Activated CD8-positive, alpha-beta T cell treated with anti-CD3 and anti-CD28 coated beads, Interleukin-2, amount 10 ng/mL, durations not matched to agents 7 days and 5 days (primary cell): ENCODE measurements at regions not wholly inside any gene's neighbourhood (a gene's known extent, or its start where the extent isn't known, plus 50 kb on each side); places are given as distances from the start of the nearest gene placed in this dataset.

ENCODE experiments used
- ATAC-seq: fragments of 150-1000 bp; cut with Tn5 transposase; one replicate; pipeline ENCODE4 v1.10.0; 2021; ENCODE audit warnings: moderate library complexity
- CTCF ChIA-PET: fragments of 350-600 bp; sonication (Branson Sonifier 250); formaldehyde crosslinking; loops from one replicate; lab custom pipeline; 2021; ENCODE audit warnings: antibody characterized with exemption; lab: Charles Lee
- POLR2A ChIA-PET: fragments of 350-600 bp; sonication (Branson Sonifier 250); formaldehyde crosslinking; loops from one replicate; lab custom pipeline; 2021; ENCODE audit warnings: antibody characterized with exemption; lab: Charles Lee
- DNase-seq: peaks from one replicate; pipeline ENCODE4 v3.0.0-alpha.2; 2020
- H3K27ac Mint-ChIP-seq: one replicate; pipeline ENCODE4 v1.8.0; 2021; ENCODE audit warnings: mild to moderate bottlenecking, mixed read lengths
- H3K27me3 Mint-ChIP-seq: one replicate; pipeline ENCODE4 v1.8.0; 2021; ENCODE audit warnings: low read depth, mixed read lengths
- H3K36me3 Mint-ChIP-seq: one replicate; pipeline ENCODE4 v1.8.0; 2021; ENCODE audit warnings: low read depth, mixed read lengths
- H3K4me1 Mint-ChIP-seq: one replicate; pipeline ENCODE4 v1.8.0; 2021; ENCODE audit warnings: low read depth, mixed read lengths
- H3K4me3 Mint-ChIP-seq: one replicate; pipeline ENCODE4 v1.8.0; 2021; ENCODE audit warnings: mild to moderate bottlenecking, mixed read lengths
- H3K9me3 Mint-ChIP-seq: one replicate; pipeline ENCODE4 v1.8.0; 2022; ENCODE audit warnings: mixed read lengths; ENCODE audit not compliant: insufficient read depth

DNA sequence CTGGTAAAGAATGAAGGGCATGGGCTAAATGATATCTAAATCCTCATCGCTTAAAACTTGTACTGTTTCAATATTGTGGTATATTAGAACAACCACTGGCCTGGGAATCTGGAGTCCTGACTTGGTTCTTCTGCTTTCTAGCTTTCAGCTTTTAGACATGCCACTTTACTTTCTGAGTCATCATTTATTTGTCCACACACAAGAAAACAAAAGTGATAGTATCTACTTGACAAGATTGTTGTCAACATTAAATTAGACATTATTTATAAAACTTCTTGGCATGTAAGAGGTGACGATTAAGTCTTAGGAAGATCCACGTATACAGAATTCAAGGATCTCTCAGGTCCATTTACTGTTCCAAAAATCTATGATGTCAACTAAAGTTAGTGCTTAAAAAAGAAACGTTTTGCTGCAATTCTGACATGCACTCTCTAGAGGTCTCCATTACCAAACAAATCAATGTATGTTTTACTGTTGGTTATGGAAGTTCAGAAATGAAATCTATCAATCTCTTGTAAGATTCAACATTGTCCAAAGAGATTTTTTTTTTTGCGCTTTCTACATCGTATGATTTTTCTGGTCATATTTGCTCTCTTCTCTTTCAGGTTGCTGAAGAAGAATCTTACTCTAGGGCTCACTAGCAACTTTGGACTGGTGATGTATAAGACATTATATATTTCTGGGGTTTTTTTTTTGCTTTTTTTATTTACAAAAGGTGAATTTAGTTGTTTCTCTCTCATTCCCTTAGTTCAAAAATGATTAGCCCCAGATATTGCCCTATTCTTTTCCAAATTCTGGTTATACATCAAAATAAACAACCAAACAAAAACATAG, 53.6 kb upstream of the DYNC1I1 start:
- CTCF ChIA-PET, result no interaction called here

DNA sequence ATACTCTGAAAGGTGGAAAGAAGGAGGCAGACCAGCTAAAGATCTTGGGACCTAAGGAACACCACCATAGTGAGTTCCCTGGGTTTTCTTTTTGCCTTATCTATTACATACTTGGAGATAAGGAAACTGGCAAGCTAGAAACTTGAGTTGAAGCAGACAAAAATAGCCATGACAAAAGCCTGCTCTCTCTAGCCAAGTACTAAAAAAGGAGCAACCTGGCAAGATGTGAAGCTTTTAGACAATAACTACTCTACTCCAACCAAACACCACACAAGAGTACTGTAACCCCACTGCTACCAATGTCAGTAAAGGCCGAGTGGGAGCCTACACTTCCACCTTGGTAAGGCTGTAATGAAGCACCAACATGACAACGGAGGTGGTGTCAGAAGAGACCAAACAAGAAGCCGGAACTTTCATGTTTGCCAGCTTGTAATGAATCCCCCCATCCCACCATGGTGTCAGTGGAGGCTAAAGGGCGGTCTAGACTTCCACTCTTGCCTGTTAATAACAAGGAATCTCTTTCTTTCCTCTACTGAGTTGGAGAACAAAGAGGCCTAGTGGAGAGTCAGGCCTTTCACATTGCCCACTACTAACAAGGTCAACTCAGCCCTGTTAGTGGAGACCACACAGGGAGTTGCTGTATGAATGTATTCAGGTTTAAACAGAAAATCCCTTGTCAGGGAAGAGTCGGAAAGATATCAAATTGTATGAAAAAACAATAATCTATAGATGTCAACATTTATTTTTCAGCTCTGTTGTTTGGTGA, 55.8 kb upstream of the DYNC1I1 start:
- H3K27me3 Mint-ChIP-seq, result no peaks in the 10 kb centered on the region
- H3K4me1 Mint-ChIP-seq, result no peaks in the 10 kb centered on the region
- ATAC-seq (no peak), DNase-seq (no peak)
- ChIA-PET POLR2A (no interaction called here), CTCF (no interaction called here)
- no peaks in the 10 kb centered on the region for H3K9me3 Mint-ChIP-seq
- H3K4me3 Mint-ChIP-seq, result no peak overlapping the region
- H3K27ac Mint-ChIP-seq, result no peak overlapping the region
- no peaks in the 10 kb centered on the region for H3K36me3 Mint-ChIP-seq

More for the DNA sequence above, 53.6 kb upstream of the DYNC1I1 start:
- Mint-ChIP-seq H3K4me1 (no peaks in the 10 kb centered on the region), H3K27ac (no peak overlapping the region), H3K9me3 (no peaks in the 10 kb centered on the region), H3K4me3 (no peak overlapping the region), H3K36me3 (no peaks in the 10 kb centered on the region), H3K27me3 (no peaks in the 10 kb centered on the region)
- POLR2A ChIA-PET, result no interaction called here
- ATAC-seq, result no peak
- no peak for DNase-seq

- H3K27me3 Mint-ChIP-seq, result no peaks in the 10 kb centered on the region
- ChIA-PET POLR2A (no interaction called here), CTCF (no interaction called here)
- no peaks in the 10 kb centered on the region for H3K4me1 Mint-ChIP-seq
- no peaks in the 10 kb centered on the region for H3K36me3 Mint-ChIP-seq
- no peaks in the 10 kb centered on the region for H3K9me3 Mint-ChIP-seq
- no peak overlapping the region for H3K27ac Mint-ChIP-seq
- DNase-seq (no peak), ATAC-seq (no peak)
- no peak overlapping the region for H3K4me3 Mint-ChIP-seq
These were observed 57.1 kb upstream of the DYNC1I1 start for GRCh38 chr7:95715274-95715673.

- no peaks in the 10 kb centered on the region for H3K36me3 Mint-ChIP-seq
- no peaks in the 10 kb centered on the region for H3K27me3 Mint-ChIP-seq
- H3K27ac Mint-ChIP-seq, result no peak overlapping the region
- ATAC-seq, result no peak
- POLR2A ChIA-PET, result interaction anchor here (0.6 kb wide), 1 partner anchor 686 kb away, joined by 3 read pairs; no protein-coding TSS in a partner anchor
- H3K4me3 Mint-ChIP-seq, result no peak overlapping the region
- no peaks in the 10 kb centered on the region for H3K4me1 Mint-ChIP-seq
- no peaks in the 10 kb centered on the region for H3K9me3 Mint-ChIP-seq
- no peak for DNase-seq
- CTCF ChIA-PET, result interaction anchor here (0.9 kb wide), 1 partner anchor 21 kb away, joined by 3 read pairs; no protein-coding TSS in a partner anchor
These were observed 61.6 kb upstream of the DYNC1I1 start for GRCh38 chr7:95710711-95711110.

DNA sequence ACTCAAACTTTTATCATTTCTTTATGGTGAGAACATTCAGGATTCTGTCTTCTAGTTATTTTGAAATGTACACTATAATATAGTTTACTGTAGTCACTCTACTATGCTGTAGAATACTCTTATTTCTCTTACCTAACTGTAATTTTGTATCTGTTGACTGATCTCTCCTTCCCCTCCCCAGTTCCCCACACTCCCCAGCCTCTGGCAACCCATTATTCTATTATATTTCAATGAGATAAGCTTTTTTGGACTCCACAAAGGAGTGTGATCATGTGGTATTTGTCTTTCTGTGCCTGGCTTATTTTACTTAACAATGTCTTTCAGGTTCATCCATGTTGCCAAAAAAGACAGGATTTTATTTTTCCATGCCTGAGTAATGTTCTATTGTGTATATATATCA, 71.4 kb upstream of the DYNC1I1 start:
- ATAC-seq (no peak), DNase-seq (no peak)
- H3K36me3 Mint-ChIP-seq, result no peaks in the 10 kb centered on the region
- CTCF ChIA-PET, result no interaction called here
- no peaks in the 10 kb centered on the region for H3K9me3 Mint-ChIP-seq
- H3K27ac Mint-ChIP-seq, result no peak overlapping the region
- H3K4me3 Mint-ChIP-seq, result no peak overlapping the region
- no peaks in the 10 kb centered on the region for H3K4me1 Mint-ChIP-seq
- POLR2A ChIA-PET, result no interaction called here
- H3K27me3 Mint-ChIP-seq, result peaks cover 11% of the 10 kb centered on the region

DNA sequence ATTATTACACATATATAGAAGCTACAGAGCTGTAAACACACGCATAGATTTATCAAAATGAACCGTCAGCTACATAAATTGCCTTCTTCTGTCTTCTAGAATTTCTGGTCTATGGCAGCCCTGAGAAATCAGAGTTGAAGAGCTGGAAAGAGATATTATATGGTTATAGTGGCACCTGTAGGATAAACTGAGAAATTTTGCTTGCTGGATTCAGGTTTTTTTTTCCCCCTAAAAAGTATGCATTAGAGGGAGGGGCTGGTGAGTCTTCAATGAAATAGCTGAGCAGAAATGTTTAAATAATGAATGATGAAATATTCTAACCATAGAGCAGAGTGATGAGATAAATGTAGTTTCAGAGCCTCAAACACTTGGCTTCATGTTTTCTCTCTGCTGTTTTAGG, 78.0 kb upstream of the DYNC1I1 start:
- Mint-ChIP-seq H3K27me3 (peaks cover 7% of the 10 kb centered on the region), H3K4me3 (no peak overlapping the region), H3K4me1 (peaks cover 2% of the 10 kb centered on the region), H3K9me3 (no peaks in the 10 kb centered on the region), H3K36me3 (no peaks in the 10 kb centered on the region), H3K27ac (no peak overlapping the region)
- DNase-seq, result no peak
- ATAC-seq, result no peak
- CTCF ChIA-PET, result interaction anchor here (9.3 kb wide), 1 partner anchor 182 kb away, joined by 155 read pairs; no protein-coding TSS in a partner anchor
- POLR2A ChIA-PET, result no interaction called here

GRCh38 chr7:95693551-95694333, 78.6 kb upstream of the DYNC1I1 start:
- peaks cover 7% of the 10 kb centered on the region for H3K27me3 Mint-ChIP-seq
- H3K9me3 Mint-ChIP-seq, result no peaks in the 10 kb centered on the region
- CTCF ChIA-PET, result interaction anchor here (9.3 kb wide), 1 partner anchor 182 kb away, joined by 155 read pairs; no protein-coding TSS in a partner anchor
- ATAC-seq, result no peak
- POLR2A ChIA-PET, result no interaction called here
- peaks cover 2% of the 10 kb centered on the region for H3K4me1 Mint-ChIP-seq
- H3K4me3 Mint-ChIP-seq, result no peak overlapping the region
- no peaks in the 10 kb centered on the region for H3K36me3 Mint-ChIP-seq
- no peak overlapping the region for H3K27ac Mint-ChIP-seq
- DNase-seq, result no peak

DNA sequence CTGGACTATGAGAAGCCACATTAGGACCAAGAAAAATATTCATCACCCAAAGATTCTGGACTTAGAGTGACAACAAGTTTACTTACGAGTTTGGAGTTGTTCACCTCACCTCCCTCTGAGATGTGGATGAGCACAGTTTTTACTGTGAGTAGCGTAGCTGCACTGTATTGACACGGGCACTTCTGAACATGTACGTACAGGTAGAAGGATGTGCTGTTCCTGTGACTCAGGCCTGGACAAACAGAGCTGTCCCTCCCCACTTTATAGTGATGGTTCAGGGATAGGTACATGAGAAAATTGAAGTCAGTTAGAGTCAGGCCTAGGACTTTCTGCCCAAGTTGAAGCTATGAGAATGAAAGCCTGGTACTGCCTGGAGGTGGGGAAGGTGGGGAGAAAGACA, 80.9 kb upstream of the DYNC1I1 start:
- H3K9me3 Mint-ChIP-seq, result no peaks in the 10 kb centered on the region
- CTCF ChIA-PET, result interaction anchor here (0.8 to 9.3 kb wide), 7 partner anchors 162 to 1243 kb away, joined by 3 to 155 read pairs (median 7); no protein-coding TSS in a partner anchor
- POLR2A ChIA-PET, result no interaction called here

DNA sequence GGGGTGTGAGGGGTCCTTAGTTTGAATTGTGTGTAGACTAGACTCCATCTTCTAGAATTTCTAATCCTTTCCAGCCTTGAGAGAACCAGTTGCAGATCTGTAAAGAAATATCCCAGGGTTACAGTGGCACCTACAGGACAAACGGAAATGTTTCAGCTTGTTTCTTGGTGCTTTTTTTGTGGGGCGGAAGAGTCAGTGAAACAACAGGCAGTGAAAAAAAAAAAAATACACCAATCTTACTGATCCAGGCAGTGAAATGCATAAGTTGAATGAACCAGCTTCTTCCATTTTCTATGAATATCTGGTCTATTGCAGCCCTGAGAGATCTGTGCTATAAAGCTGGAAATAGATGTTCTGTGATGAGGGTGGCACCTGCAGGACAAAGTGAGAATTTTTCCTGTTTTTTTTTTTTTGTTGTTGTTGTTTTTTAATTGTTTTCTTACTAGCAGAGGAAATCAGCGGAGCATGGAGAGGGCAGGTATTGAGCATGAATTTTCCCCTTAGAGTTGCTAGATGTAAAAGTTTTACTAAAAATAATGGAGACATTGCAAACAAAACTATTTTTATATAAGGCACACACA, 81.9 kb upstream of the DYNC1I1 start:
- no peaks in the 10 kb centered on the region for H3K9me3 Mint-ChIP-seq
- peaks cover 2% of the 10 kb centered on the region for H3K4me1 Mint-ChIP-seq
- ChIA-PET POLR2A (interaction anchor here (0.8 kb wide), 1 partner anchor 179 kb away, joined by 4 read pairs; no protein-coding TSS in a partner anchor), CTCF (interaction anchor here (0.7 to 9.3 kb wide), 24 partner anchors 9 to 1242 kb away, joined by 3 to 155 read pairs (median 5); no protein-coding TSS in a partner anchor)
- no peaks in the 10 kb centered on the region for H3K27me3 Mint-ChIP-seq
- H3K27ac Mint-ChIP-seq, result no peak overlapping the region
- peak; percentile 33 for DNase-seq
- H3K36me3 Mint-ChIP-seq, result no peaks in the 10 kb centered on the region
- no peak overlapping the region for H3K4me3 Mint-ChIP-seq
- ATAC-seq, result peak; percentile 44

More for the DNA sequence above, 80.9 kb upstream of the DYNC1I1 start:
- Mint-ChIP-seq H3K27me3 (peaks cover 5% of the 10 kb centered on the region), H3K27ac (no peak overlapping the region), H3K4me1 (peaks cover 2% of the 10 kb centered on the region), H3K36me3 (no peaks in the 10 kb centered on the region), H3K4me3 (no peak overlapping the region)
- ATAC-seq (no peak), DNase-seq (no peak)

- CTCF ChIA-PET, result interaction anchor here (1.0 to 9.3 kb wide), 8 partner anchors 8 to 1240 kb away, joined by 3 to 155 read pairs (median 11); no protein-coding TSS in a partner anchor
- Mint-ChIP-seq H3K4me1 (peaks cover 7% of the 10 kb centered on the region), H3K4me3 (no peak overlapping the region), H3K9me3 (no peaks in the 10 kb centered on the region), H3K27me3 (no peaks in the 10 kb centered on the region), H3K27ac (no peak overlapping the region), H3K36me3 (no peaks in the 10 kb centered on the region)
- ATAC-seq, result no peak
- POLR2A ChIA-PET, result no interaction called here
- no peak for DNase-seq
These were observed 83.3 kb upstream of the DYNC1I1 start for GRCh38 chr7:95688931-95689495.
